Sciatic nerve (tissue), 2 donors: ENCODE measurements at regions not wholly inside any gene's neighbourhood (a gene's known extent, or its start where the extent isn't known, plus 50 kb on each side); places are given as distances from the start of the nearest gene placed in this dataset.
A peak's percentile ranks its signal among the peaks of the same experiment; 100 is the strongest.

Experiments
- ATAC-seq: fragments of 200-7000 bp; cut with Tn5 transposase; one replicate; pipeline ENCODE4 v1.9.1; 2020; ENCODE audit warnings: mild to moderate bottlenecking, moderate library complexity
- DNase-seq: peaks from one replicate; pipeline ENCODE4 v3.0.0-alpha.2; 2020; ENCODE audit warnings: low spot score
- intact Hi-C: fragments of 100-400 bp; cut with DNase I; formaldehyde crosslinking; loops from one replicate; pipeline ENCODE4 v1.14.2; 2022
- donor health status: DM: no; HTN: no; CAD: no.
- donor health status: DM: no; HTN: no; CAD: no.

- DNase-seq (no peak), ATAC-seq (no peak)
- intact Hi-C loops, result no loop called here
Measured at GRCh38 chr17:13076905-13077304, 59.1 kb upstream of the ELAC2 start.

DNA sequence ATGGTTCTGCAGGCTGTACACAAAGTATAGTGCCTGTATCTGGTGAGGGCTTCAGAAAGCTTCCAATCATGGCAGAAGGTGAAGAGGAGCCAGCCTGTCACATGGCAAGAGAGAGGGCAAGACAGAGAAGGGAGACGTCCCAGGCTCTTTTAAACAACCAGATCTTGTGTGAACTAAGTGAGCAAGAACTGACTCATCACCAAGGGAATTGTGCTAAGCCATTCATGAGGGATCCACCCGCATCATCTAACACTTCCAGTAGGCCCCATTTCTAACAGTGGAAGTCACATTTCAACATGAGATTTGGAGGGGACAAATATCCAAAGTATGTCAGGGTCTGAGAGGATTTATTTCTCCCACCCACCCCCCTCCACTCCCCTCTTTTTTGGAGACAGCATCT is 56.2 kb upstream of the ELAC2 start:
- DNase-seq (no peak), ATAC-seq (no peak)
- intact Hi-C loops, result no loop called here

DNA sequence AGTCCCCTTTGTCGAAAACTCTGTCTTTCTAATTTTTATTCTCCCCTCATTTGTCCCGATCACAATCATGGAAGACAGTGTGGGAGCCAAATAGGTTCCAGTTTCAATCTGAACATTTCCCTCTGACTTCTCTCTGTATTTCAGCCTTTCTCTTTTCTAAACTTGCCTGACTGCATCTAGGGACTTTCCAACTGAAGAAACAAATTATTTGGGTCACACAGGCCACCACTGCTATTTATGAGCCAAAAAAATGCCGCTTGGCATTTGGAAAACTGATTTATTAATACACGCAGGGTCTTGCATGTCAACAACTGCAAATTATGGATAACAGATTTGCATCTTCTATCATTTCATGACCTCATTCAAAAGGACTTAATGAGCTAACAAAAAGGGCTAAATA is 55.2 kb upstream of the ELAC2 start:
- DNase-seq (no peak), ATAC-seq (no peak)
- intact Hi-C loops, result no loop called here

DNA sequence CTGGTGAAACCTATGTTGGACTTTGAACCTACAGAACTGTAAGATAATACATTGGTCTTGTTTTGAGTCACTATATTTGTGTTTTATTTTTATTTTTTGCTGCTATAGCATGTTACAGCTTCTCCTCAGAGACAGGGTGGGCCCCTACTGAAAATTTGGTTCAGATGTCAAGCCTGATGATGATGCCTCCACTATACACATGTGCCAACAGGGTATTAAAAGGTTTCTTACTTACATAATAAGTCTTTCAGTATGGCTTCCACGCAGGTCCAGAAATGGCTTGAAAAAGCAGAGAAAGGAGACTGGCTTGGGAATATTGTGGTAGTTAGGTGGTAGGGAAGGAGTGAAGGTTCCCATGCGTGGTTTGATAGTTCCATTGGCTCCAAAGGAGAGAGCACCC is 52.9 kb upstream of the ELAC2 start:
- DNase-seq, result no peak
- intact Hi-C loops, result no loop called here
- ATAC-seq, result no peak

- no peak for DNase-seq
- intact Hi-C loops, result no loop called here
- peak; percentile 32 for ATAC-seq
Measured at GRCh38 chr17:13067629-13068303, 49.9 kb upstream of the ELAC2 start.
